Stimulated activated CD8-positive, alpha-beta memory T cell treated with anti-CD3 and anti-CD28 coated beads, Interleukin-12 subunit alpha, Interleukin-12 subunit beta, amount 100 ng/mL, for 4 hours (primary cell): ENCODE measurements at regions not wholly inside any gene's neighbourhood (a gene's known extent, or its start where the extent isn't known, plus 50 kb on each side); places are given as distances from the start of the nearest gene placed in this dataset.

Source experiments
- DNase-seq: peaks from one replicate; pipeline ENCODE4 v3.0.0-alpha.2; 2020; ENCODE audit warnings: low read depth

- no peak for DNase-seq
Measured at GRCh38 chr15:69505956-69506556, 53.4 kb downstream of the RPLP1 start.

GRCh38 chr15:69508659-69509058, 56.0 kb downstream of the RPLP1 start:
- no peak for DNase-seq

GRCh38 chr15:69509131-69509530, 56.5 kb downstream of the RPLP1 start:
- DNase-seq: no peak

- no peak for DNase-seq
Measured at GRCh38 chr15:69510556-69510955, 57.9 kb downstream of the RPLP1 start.

GRCh38 chr15:69511015-69511414, 58.4 kb downstream of the RPLP1 start:
- no peak for DNase-seq

GRCh38 chr15:69511716-69512340, 59.2 kb downstream of the RPLP1 start:
- DNase-seq: no peak

- no peak for DNase-seq
Measured at GRCh38 chr15:69513450-69513960, 60.9 kb downstream of the RPLP1 start.

GRCh38 chr15:69513986-69514385, 61.4 kb downstream of the RPLP1 start:
- no peak for DNase-seq

GRCh38 chr15:69515508-69515907, 62.9 kb downstream of the RPLP1 start:
- no peak for DNase-seq

- no peak for DNase-seq
Measured at GRCh38 chr15:69515926-69516325, 63.3 kb downstream of the RPLP1 start.

GRCh38 chr15:69517052-69517451, 64.4 kb downstream of the RPLP1 start:
- DNase-seq: no peak

GRCh38 chr15:69518806-69519205, 66.2 kb downstream of the RPLP1 start:
- DNase-seq: no peak

GRCh38 chr15:69520067-69520466, 67.4 kb downstream of the RPLP1 start:
- no peak for DNase-seq

- DNase-seq: no peak
Measured at GRCh38 chr15:69522361-69522760, 69.7 kb downstream of the RPLP1 start.

- DNase-seq: peak; percentile 26
Measured at GRCh38 chr15:69523010-69524001, 70.7 kb downstream of the RPLP1 start.

- DNase-seq: no peak
Measured at GRCh38 chr15:69524296-69524695, 71.7 kb downstream of the RPLP1 start.

GRCh38 chr15:69524814-69525213, 72.2 kb downstream of the RPLP1 start:
- DNase-seq: no peak

GRCh38 chr15:69525543-69525942, 72.9 kb downstream of the RPLP1 start:
- DNase-seq: no peak

- no peak for DNase-seq
Measured at GRCh38 chr15:69526081-69527061, 73.8 kb downstream of the RPLP1 start.

- DNase-seq: no peak
Measured at GRCh38 chr15:69529141-69529540, 76.5 kb downstream of the RPLP1 start.

- DNase-seq: no peak
Measured at GRCh38 chr15:69529961-69530633, 77.5 kb downstream of the RPLP1 start.
